ENCODE measurements at regions not wholly inside any gene's neighbourhood (a gene's known extent, or its start where the extent isn't known, plus 50 kb on each side); places are given as distances from the start of the nearest gene placed in this dataset.

DNA sequence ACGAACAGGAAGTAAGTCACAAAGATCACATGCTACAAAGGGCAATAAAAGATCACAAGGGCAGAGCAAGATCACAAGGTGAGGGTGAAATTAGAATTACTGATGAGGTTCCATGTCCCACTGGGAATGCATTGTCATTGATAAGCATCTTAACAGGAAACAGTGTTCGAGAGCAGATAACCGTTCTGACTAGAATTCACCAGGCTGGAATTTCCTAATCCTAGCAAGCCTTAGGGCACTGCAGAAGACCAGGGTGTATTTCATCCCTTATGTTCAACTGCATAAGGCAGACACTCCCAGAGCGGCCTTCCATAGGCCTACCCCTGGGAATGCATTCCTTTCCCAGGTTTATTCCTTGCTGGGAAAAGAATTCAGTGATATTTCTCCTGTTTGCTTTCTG lies 980.6 kb upstream of the LCORL start:
- Mint-ChIP-seq H3K4me1 (ENCODE audit: low read depth) (no peaks in the 10 kb centered on the region), H3K9me3 (peaks cover 11 to 15% of the 10 kb centered on the region in 2 donors), H3K4me3 (no peak overlapping the region), H3K36me3 (ENCODE audit: insufficient read depth in 2 of 2) (peaks cover 0 to 2% of the 10 kb centered on the region in 2 donors), H3K27me3 (ENCODE audit: low read depth) (no peaks in the 10 kb centered on the region), H3K27ac (no peak overlapping the region)
- no peak for ATAC-seq (replicated peaks in 1 of 2)
- no peak for DNase-seq

DNA sequence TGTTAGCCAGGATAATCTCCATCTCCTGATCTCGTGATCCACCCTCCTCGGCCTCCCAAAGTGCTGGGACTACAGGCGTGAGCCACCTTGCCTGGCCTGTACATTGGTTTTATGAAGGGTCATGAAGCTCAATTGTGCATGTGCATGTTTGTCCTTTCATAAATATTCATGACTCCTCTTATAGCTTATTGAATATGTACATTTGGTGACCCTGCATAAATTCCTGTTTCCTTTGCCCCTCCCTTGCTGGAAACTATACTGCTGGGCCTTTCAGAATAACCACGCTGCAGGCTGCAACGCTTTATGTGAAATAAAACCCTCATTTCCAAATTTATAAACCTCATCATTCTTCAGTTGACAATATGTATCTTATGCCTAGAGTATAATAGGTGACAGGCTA lies 978.0 kb upstream of the LCORL start:
- no peaks in the 10 kb centered on the region for H3K27me3 Mint-ChIP-seq (ENCODE audit: low read depth)
- no peaks in the 10 kb centered on the region for H3K4me1 Mint-ChIP-seq (ENCODE audit: low read depth)
- H3K27ac Mint-ChIP-seq = no peak overlapping the region
- DNase-seq (no peak), ATAC-seq (replicated peaks in 1 of 2) (no peak)
- peaks cover 0 to 2% of the 10 kb centered on the region in 2 donors for H3K36me3 Mint-ChIP-seq (ENCODE audit: insufficient read depth in 2 of 2)
- H3K4me3 Mint-ChIP-seq = no peak overlapping the region
- H3K9me3 Mint-ChIP-seq = peaks cover 8 to 23% of the 10 kb centered on the region in 2 donors

DNA sequence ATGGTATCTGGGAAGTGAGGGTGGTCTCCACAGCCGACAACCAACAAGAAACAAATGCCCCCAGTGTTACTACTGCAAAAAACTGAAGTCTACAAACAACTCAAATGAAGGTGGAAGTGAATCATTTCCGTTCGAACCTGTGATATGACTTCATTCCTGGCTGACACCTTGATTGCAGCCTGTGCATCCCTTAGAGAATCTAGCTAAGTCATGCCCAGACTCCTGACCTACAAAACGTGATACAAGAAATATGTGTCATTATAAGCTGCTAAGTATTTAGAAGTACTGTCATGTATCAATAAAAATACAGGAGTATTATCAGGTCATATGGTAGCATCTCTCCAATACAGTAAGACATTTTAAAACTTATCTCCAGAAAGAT lies 959.7 kb upstream of the LCORL start:
- Mint-ChIP-seq H3K36me3 (ENCODE audit: insufficient read depth in 2 of 2) (no peaks in the 10 kb centered on the region), H3K4me3 (no peak overlapping the region), H3K27me3 (ENCODE audit: low read depth) (no peaks in the 10 kb centered on the region), H3K4me1 (ENCODE audit: low read depth) (no peaks in the 10 kb centered on the region), H3K27ac (no peak overlapping the region), H3K9me3 (peaks cover 2 to 6% of the 10 kb centered on the region in 2 donors)
- no peak for DNase-seq
- no peak for ATAC-seq (replicated peaks in 1 of 2)

DNA sequence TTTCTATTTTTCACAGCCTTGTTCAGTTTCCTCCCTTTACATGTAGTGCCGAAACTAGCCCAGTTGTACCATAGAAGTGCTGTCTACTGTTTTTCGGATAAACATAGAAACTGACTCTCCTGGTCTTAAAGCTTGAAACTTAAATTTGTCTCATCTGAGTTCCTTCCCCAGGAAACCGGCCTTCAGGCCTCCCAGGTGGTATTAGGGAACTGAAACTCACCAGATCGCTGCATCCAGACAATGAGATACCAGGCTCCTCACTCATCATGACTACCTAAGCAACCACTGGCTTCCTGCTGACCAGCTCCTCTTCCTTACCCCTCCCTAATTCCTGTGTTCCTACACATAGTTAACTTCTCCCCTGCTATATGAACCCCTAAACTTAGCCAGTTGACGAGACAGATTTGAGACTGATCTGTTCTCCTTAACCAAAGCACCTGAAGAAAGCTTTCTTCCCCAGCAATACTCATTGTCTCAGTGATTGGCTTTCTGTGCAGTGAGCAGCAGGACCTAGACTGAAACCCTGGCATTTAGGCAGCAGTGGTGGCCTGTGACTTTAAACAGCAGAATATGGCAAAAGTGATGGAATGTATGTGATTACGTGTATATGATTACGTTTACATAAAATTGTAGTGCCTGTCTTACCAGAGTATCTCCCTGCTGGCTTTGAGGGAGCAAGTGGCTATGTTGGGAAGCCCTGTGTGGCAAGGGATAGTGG lies 959.1 kb upstream of the LCORL start:
- no peak overlapping the region for H3K4me3 Mint-ChIP-seq
- ATAC-seq (replicated peaks in 1 of 2) (no peak), DNase-seq (no peak)
- no peaks in the 10 kb centered on the region for H3K27me3 Mint-ChIP-seq (ENCODE audit: low read depth)
- peaks cover 2 to 6% of the 10 kb centered on the region in 2 donors for H3K9me3 Mint-ChIP-seq
- H3K27ac Mint-ChIP-seq = no peak overlapping the region
- no peaks in the 10 kb centered on the region for H3K4me1 Mint-ChIP-seq (ENCODE audit: low read depth)
- no peaks in the 10 kb centered on the region for H3K36me3 Mint-ChIP-seq (ENCODE audit: insufficient read depth in 2 of 2)

DNA sequence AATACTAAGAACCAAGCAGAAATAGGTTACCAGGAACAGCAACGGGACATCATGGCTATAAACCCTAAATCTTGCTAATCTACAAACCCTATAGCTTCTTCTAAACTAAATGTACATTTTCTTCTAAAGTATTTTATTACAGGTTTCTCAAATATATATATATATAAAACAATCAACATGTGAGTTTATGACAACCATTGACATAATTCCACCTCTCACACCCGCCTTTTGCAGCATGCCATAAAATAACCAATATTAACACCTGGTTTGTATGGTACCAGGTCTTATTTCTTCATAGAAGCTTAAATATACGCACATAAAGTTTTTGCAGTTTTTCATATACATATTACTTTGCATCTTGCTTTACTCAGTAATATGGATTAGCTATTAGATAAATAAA lies 955.3 kb upstream of the LCORL start:
- no peaks in the 10 kb centered on the region for H3K27me3 Mint-ChIP-seq (ENCODE audit: low read depth)
- ATAC-seq (replicated peaks in 1 of 2) (no peak), DNase-seq (no peak)
- no peak overlapping the region for H3K4me3 Mint-ChIP-seq
- no peaks in the 10 kb centered on the region for H3K36me3 Mint-ChIP-seq (ENCODE audit: insufficient read depth in 2 of 2)
- H3K4me1 Mint-ChIP-seq (ENCODE audit: low read depth) = no peaks in the 10 kb centered on the region
- H3K9me3 Mint-ChIP-seq = peaks cover 2 to 6% of the 10 kb centered on the region in 2 donors
- no peak overlapping the region for H3K27ac Mint-ChIP-seq

DNA sequence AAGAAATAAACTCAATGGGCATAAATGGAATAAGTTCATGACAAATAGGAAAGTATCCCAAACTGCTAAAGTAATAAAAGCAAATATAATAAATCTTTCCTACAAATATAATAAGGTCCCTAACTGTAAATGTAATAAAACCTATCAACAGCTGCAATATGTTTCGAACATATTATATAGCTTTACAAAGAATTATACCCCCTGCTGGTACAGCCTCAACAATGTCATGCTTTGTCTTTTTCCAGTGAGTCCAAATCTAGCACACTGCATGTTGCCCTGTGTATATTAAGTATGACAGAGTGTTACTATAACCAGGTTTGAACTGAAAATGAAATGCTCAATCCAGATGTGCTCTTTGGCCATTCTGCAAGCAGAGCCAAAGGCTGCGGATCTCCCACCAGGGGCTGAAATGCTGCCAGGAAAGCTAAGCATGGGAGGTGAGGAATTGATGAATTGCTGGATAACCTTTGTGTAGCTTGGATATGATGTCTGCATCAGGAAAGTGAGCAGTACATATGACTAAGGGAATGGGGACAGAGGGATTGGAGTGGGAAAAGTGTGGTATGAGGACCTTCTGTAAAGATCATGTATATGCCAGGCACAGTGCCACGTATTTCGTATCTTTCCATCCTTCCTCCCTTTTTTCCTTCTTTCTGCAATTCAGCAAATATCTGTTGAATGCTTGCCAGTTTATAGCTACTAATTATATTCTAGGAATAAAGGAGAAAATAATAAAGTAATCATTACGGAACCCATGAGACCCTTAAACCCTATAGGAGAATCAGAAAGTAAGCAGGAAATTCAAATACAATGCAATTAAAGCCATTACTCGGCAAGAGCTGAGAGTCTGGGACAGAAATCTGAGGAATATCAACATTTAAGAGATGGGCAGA lies 954.6 kb upstream of the LCORL start:
- H3K36me3 Mint-ChIP-seq (ENCODE audit: insufficient read depth in 2 of 2) = no peaks in the 10 kb centered on the region
- no peak overlapping the region for H3K27ac Mint-ChIP-seq
- H3K4me1 Mint-ChIP-seq (ENCODE audit: low read depth) = no peaks in the 10 kb centered on the region
- H3K4me3 Mint-ChIP-seq = no peak overlapping the region
- no peaks in the 10 kb centered on the region for H3K27me3 Mint-ChIP-seq (ENCODE audit: low read depth)
- ATAC-seq (replicated peaks in 1 of 2) (no peak), DNase-seq (no peak)
- H3K9me3 Mint-ChIP-seq = peaks cover 5 to 10% of the 10 kb centered on the region in 2 donors

DNA sequence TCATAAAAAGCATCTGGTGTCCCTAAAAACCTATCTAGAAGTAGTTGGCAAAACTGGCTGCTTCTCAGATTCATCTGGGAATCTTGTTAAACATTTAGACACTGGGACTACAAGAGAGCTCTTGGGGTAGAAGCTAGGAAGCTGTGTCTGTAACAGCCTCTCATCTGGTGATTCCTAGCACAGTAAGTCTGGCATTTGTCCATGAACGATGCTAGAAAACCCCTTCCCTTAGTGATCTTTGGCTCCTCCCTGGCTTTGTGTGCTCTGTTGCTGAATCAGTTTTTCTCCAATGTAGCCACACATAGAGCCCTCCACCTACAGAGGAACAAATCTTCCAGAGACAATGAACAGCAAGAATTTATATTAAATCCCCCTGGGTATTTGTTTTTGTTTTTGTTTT lies 951.7 kb upstream of the LCORL start:
- ATAC-seq (replicated peaks in 1 of 2) = no peak
- H3K27me3 Mint-ChIP-seq (ENCODE audit: low read depth) = no peaks in the 10 kb centered on the region
- peaks cover 5 to 7% of the 10 kb centered on the region in 2 donors for H3K9me3 Mint-ChIP-seq
- no peak overlapping the region for H3K27ac Mint-ChIP-seq
- H3K36me3 Mint-ChIP-seq (ENCODE audit: insufficient read depth in 2 of 2) = no peaks in the 10 kb centered on the region
- no peak overlapping the region for H3K4me3 Mint-ChIP-seq
- no peak for DNase-seq
- H3K4me1 Mint-ChIP-seq (ENCODE audit: low read depth) = no peaks in the 10 kb centered on the region

DNA sequence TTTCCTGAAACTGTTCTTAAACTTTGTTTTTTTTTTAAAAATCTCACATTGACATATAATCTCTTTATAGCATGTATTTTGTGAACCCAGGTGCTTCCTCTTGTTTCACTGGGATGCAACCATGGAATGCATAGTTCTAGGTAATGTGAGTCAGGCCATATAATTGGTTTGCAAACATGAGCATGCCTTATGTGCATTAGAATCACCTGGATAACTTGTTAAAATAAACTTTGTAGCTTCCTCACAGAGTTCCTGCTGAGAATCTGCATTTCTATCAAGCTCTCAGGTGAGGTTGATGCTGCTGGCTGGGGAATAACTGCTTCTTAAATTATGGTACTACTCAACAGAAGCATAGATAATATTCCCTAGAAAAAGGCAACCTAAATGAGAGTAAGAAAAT lies 940.3 kb upstream of the LCORL start:
- no peaks in the 10 kb centered on the region for H3K27me3 Mint-ChIP-seq (ENCODE audit: low read depth)
- peaks cover 7 to 18% of the 10 kb centered on the region in 2 donors for H3K9me3 Mint-ChIP-seq
- ATAC-seq (replicated peaks in 1 of 2) = no peak
- peaks cover 0 to 2% of the 10 kb centered on the region in 2 donors for H3K36me3 Mint-ChIP-seq (ENCODE audit: insufficient read depth in 2 of 2)
- no peak overlapping the region for H3K4me3 Mint-ChIP-seq
- no peaks in the 10 kb centered on the region for H3K4me1 Mint-ChIP-seq (ENCODE audit: low read depth)
- no peak overlapping the region for H3K27ac Mint-ChIP-seq
- DNase-seq = no peak

DNA sequence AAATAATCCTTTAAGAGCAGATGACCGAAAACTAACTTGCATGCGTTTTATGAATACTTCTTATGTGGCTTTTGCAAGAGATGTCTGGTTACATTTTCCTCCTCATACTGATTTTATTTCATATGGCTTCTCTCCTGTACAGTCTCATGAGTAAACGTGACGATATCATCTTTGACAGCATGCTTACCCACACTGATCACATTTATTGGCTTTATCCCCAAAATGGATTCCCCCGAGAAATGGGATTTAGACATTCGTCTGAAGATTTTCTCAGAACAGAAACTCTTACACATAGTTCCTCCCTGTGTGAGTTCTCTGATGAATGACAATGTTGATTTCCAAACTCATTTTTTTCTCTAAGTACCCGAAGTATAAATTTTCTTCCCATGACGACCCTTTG lies 939.7 kb upstream of the LCORL start:
- H3K4me1 Mint-ChIP-seq (ENCODE audit: low read depth) = no peaks in the 10 kb centered on the region
- DNase-seq (no peak), ATAC-seq (replicated peaks in 1 of 2) (no peak)
- peaks cover 7 to 18% of the 10 kb centered on the region in 2 donors for H3K9me3 Mint-ChIP-seq
- H3K36me3 Mint-ChIP-seq (ENCODE audit: insufficient read depth in 2 of 2) = peaks cover 0 to 2% of the 10 kb centered on the region in 2 donors
- H3K27me3 Mint-ChIP-seq (ENCODE audit: low read depth) = no peaks in the 10 kb centered on the region
- H3K4me3 Mint-ChIP-seq = no peak overlapping the region
- no peak overlapping the region for H3K27ac Mint-ChIP-seq

DNA sequence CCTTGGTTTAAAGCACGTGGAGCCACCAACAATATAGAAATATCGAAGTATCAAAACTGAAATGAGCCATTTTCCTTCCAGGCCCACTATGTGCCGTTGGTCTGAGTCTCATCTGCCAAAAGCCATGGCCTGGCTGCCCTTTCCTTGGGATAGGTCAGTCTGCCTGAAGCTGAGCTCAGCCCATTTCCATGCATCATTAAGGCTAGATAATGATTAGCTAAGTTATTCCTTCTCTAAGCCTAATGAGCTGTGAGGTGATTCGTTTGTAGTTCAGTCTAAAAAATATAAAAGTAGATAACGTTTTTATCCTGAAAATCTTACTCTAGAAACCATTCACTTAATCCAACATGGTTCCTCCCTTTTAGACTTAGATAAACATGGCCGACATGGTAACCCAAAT lies 936.2 kb upstream of the LCORL start:
- peaks cover 8 to 17% of the 10 kb centered on the region in 2 donors for H3K9me3 Mint-ChIP-seq
- DNase-seq (no peak), ATAC-seq (replicated peaks in 1 of 2) (no peak)
- no peak overlapping the region for H3K4me3 Mint-ChIP-seq
- peaks cover 0 to 2% of the 10 kb centered on the region in 2 donors for H3K36me3 Mint-ChIP-seq (ENCODE audit: insufficient read depth in 2 of 2)
- no peak overlapping the region for H3K27ac Mint-ChIP-seq
- no peaks in the 10 kb centered on the region for H3K4me1 Mint-ChIP-seq (ENCODE audit: low read depth)
- no peaks in the 10 kb centered on the region for H3K27me3 Mint-ChIP-seq (ENCODE audit: low read depth)

DNA sequence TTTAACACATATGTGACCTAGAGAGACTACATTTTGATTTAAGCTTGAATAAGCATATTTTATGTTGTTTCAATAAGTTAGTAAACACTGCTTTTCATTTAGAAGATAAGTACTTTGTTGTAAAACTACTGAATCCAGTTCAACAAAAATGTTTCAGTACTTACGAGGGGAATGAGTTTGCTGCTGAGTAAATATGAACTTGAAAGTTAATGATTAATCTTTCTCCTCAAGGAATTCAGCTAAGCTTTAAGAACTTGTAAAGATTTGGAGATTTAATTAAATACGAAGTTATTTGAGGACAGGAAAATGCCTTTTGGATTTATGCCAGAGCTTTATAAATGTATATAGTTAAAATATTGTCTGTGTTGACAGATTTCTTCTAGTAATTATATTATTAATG lies 933.0 kb upstream of the LCORL start:
- Mint-ChIP-seq H3K36me3 (ENCODE audit: insufficient read depth in 2 of 2) (no peaks in the 10 kb centered on the region), H3K27ac (no peak overlapping the region), H3K9me3 (peaks cover 6 to 7% of the 10 kb centered on the region in 2 donors), H3K4me3 (no peak overlapping the region), H3K27me3 (ENCODE audit: low read depth) (no peaks in the 10 kb centered on the region), H3K4me1 (ENCODE audit: low read depth) (no peaks in the 10 kb centered on the region)
- DNase-seq = no peak
- no peak for ATAC-seq (replicated peaks in 1 of 2)

DNA sequence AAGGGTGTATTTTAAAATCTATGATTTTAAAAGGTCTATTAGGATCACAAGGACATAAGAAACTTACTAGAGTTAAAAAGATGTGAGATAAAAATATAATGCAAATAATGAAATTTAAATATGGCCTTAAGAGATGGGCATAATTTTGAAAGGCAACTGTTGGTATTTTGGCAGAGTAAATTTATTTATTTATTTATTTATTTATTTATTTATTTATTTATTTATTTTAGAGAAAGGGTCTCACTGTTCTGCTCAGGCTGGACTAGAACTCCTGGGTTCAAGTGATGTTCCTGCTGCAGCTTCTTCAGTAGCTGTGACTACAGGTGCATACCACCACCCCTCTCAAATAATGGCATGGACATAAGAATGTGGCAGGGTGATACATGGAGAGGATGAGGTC lies 932.1 kb upstream of the LCORL start:
- no peak for ATAC-seq (replicated peaks in 1 of 2)
- Mint-ChIP-seq H3K4me1 (ENCODE audit: low read depth) (no peaks in the 10 kb centered on the region), H3K4me3 (no peak overlapping the region), H3K27ac (no peak overlapping the region), H3K27me3 (ENCODE audit: low read depth) (no peaks in the 10 kb centered on the region), H3K9me3 (peaks cover 5 to 7% of the 10 kb centered on the region in 2 donors), H3K36me3 (ENCODE audit: insufficient read depth in 2 of 2) (no peaks in the 10 kb centered on the region)
- DNase-seq = no peak

DNA sequence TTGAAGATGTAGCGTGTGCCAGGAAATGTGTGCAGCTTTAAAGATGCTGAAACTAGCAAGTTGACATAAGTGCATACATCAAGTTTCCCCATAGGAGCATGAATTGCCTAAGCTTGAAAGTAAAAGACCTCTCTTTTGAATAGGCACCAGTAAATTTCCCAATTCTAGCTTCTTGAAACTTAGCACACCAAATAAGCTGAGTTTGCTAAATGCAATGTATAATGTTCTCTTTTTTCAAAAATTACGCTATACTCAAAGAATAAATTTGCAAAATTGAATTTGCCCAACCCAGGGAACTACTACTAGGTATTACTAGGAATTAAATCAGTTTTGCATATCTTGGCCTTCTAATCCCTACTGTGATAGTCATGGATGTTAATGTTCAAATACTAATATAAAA lies 923.9 kb upstream of the LCORL start:
- DNase-seq (no peak), ATAC-seq (replicated peaks in 1 of 2) (no peak)
- no peak overlapping the region for H3K4me3 Mint-ChIP-seq
- H3K36me3 Mint-ChIP-seq (ENCODE audit: insufficient read depth in 2 of 2) = no peaks in the 10 kb centered on the region
- H3K9me3 Mint-ChIP-seq = peaks cover 4 to 7% of the 10 kb centered on the region in 2 donors
- no peaks in the 10 kb centered on the region for H3K4me1 Mint-ChIP-seq (ENCODE audit: low read depth)
- H3K27ac Mint-ChIP-seq = no peak overlapping the region
- H3K27me3 Mint-ChIP-seq (ENCODE audit: low read depth) = no peaks in the 10 kb centered on the region

Measured in activated T-cell treated with anti-CD3 and anti-CD28 coated beads, Interleukin-2, amount 50 U/mL, for 72 hours (primary cell).